Endothelial cell of umbilical vein (primary cell): ENCODE measurements at regions not wholly inside any gene's neighbourhood (a gene's known extent, or its start where the extent isn't known, plus 50 kb on each side); places are given as distances from the start of the nearest gene placed in this dataset.

ENCODE experiments used
- BruUV-seq: library from RNA; stranded (reverse); fragments of 400-500 nt; replicated peaks from 2 replicates; lab custom pipeline; 2021; lab: Mats Ljungman, UMichigan
- CTCF ChIA-PET: fragments of 300-600, 350-600 bp; sonication (Branson Sonifier 250); formaldehyde crosslinking; loops from one replicate; lab custom pipeline; 2021; ENCODE audit warnings: antibody characterized with exemption, inconsistent platforms; lab: Charles Lee
- POLR2A ChIA-PET: fragments of 300-600, 350-600 bp; sonication (Branson Sonifier 250); formaldehyde crosslinking; loops from one replicate; lab custom pipeline; 2021; ENCODE audit warnings: antibody characterized with exemption, inconsistent platforms; lab: Charles Lee
- DNase-seq: peaks from one replicate; pipeline ENCODE4 v3.0.0-alpha.2; 2011; ENCODE audit warnings: low read depth, low spot score
- FAIRE-seq: peaks from 2 replicates; lab custom pipeline; 2011; peaks lifted over from hg19 to GRCh38; lab: Jason Lieb, UNC
- H2AFZ ChIP-seq: 2 replicates; pipeline ENCODE4 v1.6.0; 2012; ENCODE audit warnings: low read depth, low read length, control low read depth, inconsistent platforms
- H3K27ac ChIP-seq: 2 replicates; pipeline ENCODE4 v1.5.1; 2011; ENCODE audit warnings: low read depth, mild to moderate bottlenecking, control low read depth, low read length, moderate library complexity; ENCODE audit not compliant: insufficient read depth
- H3K27me3 ChIP-seq, 2 experiments: 2 replicates each; pipeline versions ENCODE4 v1.6.0 to v1.6.1; 2011; ENCODE audit warnings: low read length in 2 of 2, mixed read lengths in 1 of 2; ENCODE audit not compliant: control insufficient read depth in 2 of 2, insufficient read depth in 2 of 2
- H3K36me3 ChIP-seq, 2 experiments: 2 replicates in 1 of 2; 3 replicates in 1 of 2; pipeline ENCODE4 v1.5.1; 2011; ENCODE audit warnings: low read length in 2 of 2, mild to moderate bottlenecking in 1 of 2, moderate library complexity in 1 of 2; ENCODE audit not compliant: control insufficient read depth in 2 of 2, insufficient read depth in 2 of 2; ENCODE audit errors: extremely low read depth in 1 of 2
- H3K4me1 ChIP-seq: 3 replicates; pipeline ENCODE4 v1.5.1; 2011; ENCODE audit warnings: mild to moderate bottlenecking, low read length; ENCODE audit not compliant: control insufficient read depth, insufficient read depth; ENCODE audit errors: extremely low read depth
- H3K4me2 ChIP-seq: 2 replicates; pipeline ENCODE4 v1.6.1; 2011; ENCODE audit warnings: low read length, control low read depth, mixed read lengths; ENCODE audit not compliant: insufficient read depth
- H3K4me3 ChIP-seq, 3 experiments: fragments of 200-600 bp in 1 of 3; sonication (generic), shearing (Covaris generic) in 1 of 3; replicated peaks in 1 of 3; 2 replicates each; pipeline ENCODE4 v1.5.1; 2011 to 2016; ENCODE audit warnings: control low read depth in 3 of 3, low read length in 3 of 3, mild to moderate bottlenecking in 2 of 3, inconsistent platforms in 1 of 3, low read depth in 1 of 3, moderate library complexity in 1 of 3; ENCODE audit not compliant: insufficient read depth in 1 of 3
- H3K79me2 ChIP-seq: 2 replicates; pipeline ENCODE4 v1.6.0; 2012; ENCODE audit warnings: low read length, inconsistent platforms; ENCODE audit not compliant: control insufficient read depth, insufficient read depth
- H3K9ac ChIP-seq: replicated peaks from 2 replicates; pipeline ENCODE3; 2011; ENCODE audit warnings: low read length, control low read depth; ENCODE audit not compliant: insufficient read depth; ENCODE audit errors: extremely low read depth
- H3K9me1 ChIP-seq: replicated peaks from 3 replicates; pipeline ENCODE4 v1.6.0; 2011; ENCODE audit warnings: mild to moderate bottlenecking, low read length; ENCODE audit not compliant: control insufficient read depth, insufficient read depth; ENCODE audit errors: extremely low read depth
- H3K9me3 ChIP-seq: replicated peaks from 2 replicates; pipeline ENCODE4 v1.5.1; 2012; ENCODE audit warnings: low read length, inconsistent platforms; ENCODE audit not compliant: control insufficient read depth, insufficient read depth
- H4K20me1 ChIP-seq: replicated peaks from 2 replicates; pipeline ENCODE3; 2011; ENCODE audit warnings: mild to moderate bottlenecking, low read length; ENCODE audit not compliant: control insufficient read depth, insufficient read depth; ENCODE audit errors: extremely low read depth
- EZH2 ChIP-seq: IDR thresholded peaks from 2 replicates; pipeline ENCODE4 v1.6.1; 2012; ENCODE audit warnings: borderline replicate concordance, low read depth, mild to moderate bottlenecking, moderate library complexity, low read length, inconsistent platforms; ENCODE audit not compliant: severe bottlenecking
- FOS ChIP-seq: IDR thresholded peaks from 2 replicates; pipeline ENCODE4 v1.6.1; 2011; ENCODE audit warnings: mild to moderate bottlenecking, low read length, moderate library complexity, borderline replicate concordance; ENCODE audit not compliant: insufficient read depth
- GATA2 ChIP-seq: IDR thresholded peaks from 2 replicates; pipeline ENCODE4 v1.7.0; 2011; ENCODE audit warnings: low read depth, mild to moderate bottlenecking, moderate library complexity, mixed read lengths, low read length; ENCODE audit not compliant: insufficient read length, insufficient read depth
- JUN ChIP-seq: IDR thresholded peaks from 2 replicates; pipeline ENCODE4 v1.6.1; 2011; ENCODE audit warnings: borderline replicate concordance, low read depth; ENCODE audit not compliant: insufficient read length, insufficient read depth
- MYC ChIP-seq: IDR thresholded peaks from one replicate; pipeline ENCODE4 v1.6.1; 2011; ENCODE audit warnings: mild to moderate bottlenecking, low read depth, low read length
- POLR2A ChIP-seq: IDR thresholded peaks from 2 replicates; pipeline ENCODE4 v1.6.1; 2012; ENCODE audit warnings: low read depth, mild to moderate bottlenecking, control low read depth, low read length
- POLR2AphosphoS5 ChIP-seq: IDR thresholded peaks from 2 replicates; pipeline ENCODE4 v1.6.1; 2012; ENCODE audit warnings: low read depth, mild to moderate bottlenecking, control low read depth, low read length, moderate library complexity; ENCODE audit not compliant: insufficient read depth
- dilution Hi-C: fragments of 300-500 bp; cut with MboI; formaldehyde crosslinking; loops from one replicate; pipeline ENCODE4 v1.15.0; 2019; ENCODE audit warnings: low sequenced_read_pairs; ENCODE audit not compliant: extremely low pct_ligation_motif_present
- intact Hi-C: fragments of 100-400 bp; cut with micrococcal nuclease; formaldehyde crosslinking; loops from one replicate; pipeline ENCODE4 v1.10.0; 2022
- TF ChIP-seq, protein P1 (sequence below), 2 donors: IDR thresholded peaks; 1 replicate in 1 of 2; 2 replicates in 1 of 2; pipeline ENCODE4 v1.5.1; 2011; ENCODE audit warnings: low read length in 2 of 2, mild to moderate bottlenecking in 2 of 2, moderate library complexity in 2 of 2, control low read depth in 1 of 2, inconsistent platforms in 1 of 2, low read depth in 1 of 2; ENCODE audit not compliant: insufficient read depth in 1 of 2; ENCODE audit errors: extremely low read depth in 1 of 2
- TF ChIP-seq, protein P2 (sequence below): IDR thresholded peaks from 2 replicates; pipeline ENCODE4 v1.6.1; 2011; ENCODE audit not compliant: insufficient read depth, insufficient read length

DNA sequence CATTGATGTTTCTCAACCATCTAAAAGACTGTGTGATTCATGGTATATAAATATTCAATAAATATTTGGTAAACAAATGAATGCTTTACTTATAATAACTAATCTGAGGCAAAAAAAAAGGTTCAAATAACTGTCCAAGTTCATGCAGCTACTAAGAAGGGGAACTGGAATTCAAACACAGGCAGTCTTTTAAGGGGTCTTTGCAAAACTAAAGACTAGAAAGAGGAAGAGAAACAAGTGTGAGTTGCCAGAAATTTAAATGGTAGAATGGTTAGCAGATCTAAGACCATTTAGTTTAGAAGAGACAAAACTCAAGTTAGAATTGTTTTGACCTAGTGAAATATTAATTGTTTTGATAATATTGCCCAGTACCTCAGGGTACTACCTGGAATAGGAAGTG lies 642.0 kb upstream of the LRRN3 start:
- no peak overlapping the region for H3K4me2 ChIP-seq
- TF ChIP-seq MYC (no peak), JUN (no peak), POLR2AphosphoS5 (no peak), GATA2 (no peak), EZH2 (no peak), FOS (no peak), POLR2A (no peak)
- TF ChIP-seq, protein P1, sequence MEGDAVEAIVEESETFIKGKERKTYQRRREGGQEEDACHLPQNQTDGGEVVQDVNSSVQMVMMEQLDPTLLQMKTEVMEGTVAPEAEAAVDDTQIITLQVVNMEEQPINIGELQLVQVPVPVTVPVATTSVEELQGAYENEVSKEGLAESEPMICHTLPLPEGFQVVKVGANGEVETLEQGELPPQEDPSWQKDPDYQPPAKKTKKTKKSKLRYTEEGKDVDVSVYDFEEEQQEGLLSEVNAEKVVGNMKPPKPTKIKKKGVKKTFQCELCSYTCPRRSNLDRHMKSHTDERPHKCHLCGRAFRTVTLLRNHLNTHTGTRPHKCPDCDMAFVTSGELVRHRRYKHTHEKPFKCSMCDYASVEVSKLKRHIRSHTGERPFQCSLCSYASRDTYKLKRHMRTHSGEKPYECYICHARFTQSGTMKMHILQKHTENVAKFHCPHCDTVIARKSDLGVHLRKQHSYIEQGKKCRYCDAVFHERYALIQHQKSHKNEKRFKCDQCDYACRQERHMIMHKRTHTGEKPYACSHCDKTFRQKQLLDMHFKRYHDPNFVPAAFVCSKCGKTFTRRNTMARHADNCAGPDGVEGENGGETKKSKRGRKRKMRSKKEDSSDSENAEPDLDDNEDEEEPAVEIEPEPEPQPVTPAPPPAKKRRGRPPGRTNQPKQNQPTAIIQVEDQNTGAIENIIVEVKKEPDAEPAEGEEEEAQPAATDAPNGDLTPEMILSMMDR (IDR thresholded peaks at IDR 0.05; ENCODE audit: extremely low read depth in 1 of 2, insufficient read depth in 1 of 2, low read depth in 1 of 2, low read length in 2 of 2): no peak
- TF ChIP-seq, protein P2, sequence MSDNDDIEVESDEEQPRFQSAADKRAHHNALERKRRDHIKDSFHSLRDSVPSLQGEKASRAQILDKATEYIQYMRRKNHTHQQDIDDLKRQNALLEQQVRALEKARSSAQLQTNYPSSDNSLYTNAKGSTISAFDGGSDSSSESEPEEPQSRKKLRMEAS: no peak
- BruUV-seq: no TSS peak
- no peaks in the 10 kb centered on the region for H3K79me2 ChIP-seq
- no peak overlapping the region for H3K4me3 ChIP-seq
- H4K20me1 ChIP-seq: no peaks in the 10 kb centered on the region
- DNase-seq (no peak), FAIRE-seq (no peak)
- no peaks in the 10 kb centered on the region for H3K9me1 ChIP-seq
- no peaks in the 10 kb centered on the region for H3K36me3 ChIP-seq
- no peaks in the 10 kb centered on the region for H3K27me3 ChIP-seq
- H3K9me3 ChIP-seq: no peaks in the 10 kb centered on the region
- H3K27ac ChIP-seq: no peak overlapping the region
- no peak overlapping the region for H2AFZ ChIP-seq
- ChIA-PET POLR2A (no interaction called here), CTCF (no interaction called here)
- no peak overlapping the region for H3K9ac ChIP-seq
- H3K4me1 ChIP-seq: no peaks in the 10 kb centered on the region
- intact Hi-C loops (loop anchor here (10.0 kb wide), 1 partner anchor 646 kb away; the partner anchor contains the start of gene LRRN3), dilution Hi-C loops (no loop called here)
